Lower lobe of right lung (tissue), 2 donors: ENCODE measurements at regions not wholly inside any gene's neighbourhood (a gene's known extent, or its start where the extent isn't known, plus 50 kb on each side); places are given as distances from the start of the nearest gene placed in this dataset.

Experiments used
- ATAC-seq, 2 donors: fragments of 200-7000 bp; cut with Tn5 transposase; one replicate each; pipeline ENCODE4 v1.9.1; 2020 to 2022; ENCODE audit warnings: mild to moderate bottlenecking in 2 of 2, moderate library complexity in 2 of 2
- DNase-seq: peaks from one replicate; pipeline ENCODE4 v3.0.0-alpha.2; 2020
- H3K27ac ChIP-seq: fragments of 200-600 bp; one replicate; pipeline ENCODE4 v1.8.0; 2022
- H3K27me3 ChIP-seq: fragments of 200-600 bp; one replicate; pipeline ENCODE4 v1.8.0; 2022; ENCODE audit warnings: low read depth
- H3K36me3 ChIP-seq: fragments of 200-600 bp; one replicate; pipeline ENCODE4 v1.8.0; 2022; ENCODE audit warnings: mild to moderate bottlenecking
- H3K4me1 ChIP-seq: fragments of 200-600 bp; one replicate; pipeline ENCODE4 v1.8.0; 2022
- H3K4me3 ChIP-seq: fragments of 200-600 bp; one replicate; pipeline ENCODE4 v1.8.0; 2022; ENCODE audit warnings: mild to moderate bottlenecking
- H3K9me3 ChIP-seq: fragments of 200-600 bp; one replicate; pipeline ENCODE4 v1.8.0; 2022
- CTCF ChIP-seq: fragments of 200-600 bp; IDR thresholded peaks from one replicate; pipeline ENCODE4 v1.8.0; 2022; ENCODE audit warnings: antibody characterized with exemption, mild to moderate bottlenecking
- intact Hi-C: fragments of 100-400 bp; cut with DNase I; formaldehyde crosslinking; loops from one replicate; pipeline ENCODE4 v1.11.0; 2022
- donor health status: DM: no; HTN: yes; CAD: no; lungs with severe emphysema.

DNA sequence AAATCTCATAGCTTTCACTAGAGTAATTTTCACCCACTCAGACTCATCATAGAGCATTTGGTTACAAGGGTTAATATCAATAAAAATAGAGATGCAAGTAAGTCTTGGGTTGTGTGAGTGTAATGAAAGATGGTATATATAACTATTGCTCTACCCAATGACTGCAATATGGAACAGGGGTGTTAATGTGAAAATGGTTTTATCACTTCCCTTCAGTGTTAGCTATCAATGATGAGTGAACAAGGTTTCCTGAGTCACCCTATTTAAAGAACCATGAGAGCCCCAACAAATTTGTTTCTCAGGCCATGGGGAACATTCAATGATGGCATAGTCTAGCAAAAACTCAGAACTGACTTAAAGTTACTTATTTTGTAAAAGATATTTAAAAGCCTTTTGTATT is 1133.6 kb upstream of the ZEB2 start:
- intact Hi-C loops = no loop called here
- H3K36me3 ChIP-seq = no peaks in the 10 kb centered on the region
- no peak for TF ChIP-seq CTCF
- H3K27ac ChIP-seq = no peak overlapping the region
- H3K4me3 ChIP-seq = no peak overlapping the region
- ATAC-seq (no peak), DNase-seq (no peak)
- no peaks in the 10 kb centered on the region for H3K27me3 ChIP-seq
- no peaks in the 10 kb centered on the region for H3K9me3 ChIP-seq
- H3K4me1 ChIP-seq = no peaks in the 10 kb centered on the region

- no peak for ATAC-seq
- no peaks in the 10 kb centered on the region for H3K4me1 ChIP-seq
- intact Hi-C loops = no loop called here
- no peak for DNase-seq
- no peak overlapping the region for H3K27ac ChIP-seq
- H3K4me3 ChIP-seq = no peak overlapping the region
- no peaks in the 10 kb centered on the region for H3K27me3 ChIP-seq
- no peaks in the 10 kb centered on the region for H3K36me3 ChIP-seq
- TF ChIP-seq CTCF = no peak
- no peaks in the 10 kb centered on the region for H3K9me3 ChIP-seq
These were observed 1132.9 kb upstream of the ZEB2 start for GRCh38 chr2:145652571-145653545.

- intact Hi-C loops = no loop called here
- no peaks in the 10 kb centered on the region for H3K4me1 ChIP-seq
- no peak for DNase-seq
- no peak for ATAC-seq
- no peak overlapping the region for H3K27ac ChIP-seq
- no peaks in the 10 kb centered on the region for H3K27me3 ChIP-seq
- no peak overlapping the region for H3K4me3 ChIP-seq
- no peaks in the 10 kb centered on the region for H3K36me3 ChIP-seq
- no peak for TF ChIP-seq CTCF
- H3K9me3 ChIP-seq = no peaks in the 10 kb centered on the region
These were observed 1132.1 kb upstream of the ZEB2 start for GRCh38 chr2:145652036-145652435.

DNA sequence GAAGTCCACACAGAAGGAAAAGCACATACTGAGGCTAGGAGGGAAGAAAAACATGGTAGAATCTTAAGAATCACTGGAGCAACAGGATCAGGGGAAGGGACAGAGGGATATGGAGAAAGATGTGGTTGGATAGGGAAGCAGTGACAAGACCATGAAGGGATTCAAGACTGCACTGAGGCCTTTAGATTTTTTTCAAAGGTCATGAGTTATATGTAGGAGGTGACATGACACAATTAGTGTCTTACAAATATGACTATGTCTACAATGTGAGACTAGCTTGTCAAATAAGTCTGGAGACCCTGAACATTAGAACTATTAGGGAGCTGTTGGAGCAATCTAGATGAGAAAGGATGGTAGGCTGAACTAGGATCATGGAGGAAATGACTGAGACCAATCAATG is 1130.3 kb upstream of the ZEB2 start:
- DNase-seq = no peak
- Histone ChIP-seq H3K36me3 (no peaks in the 10 kb centered on the region), H3K9me3 (no peaks in the 10 kb centered on the region), H3K27ac (no peak overlapping the region), H3K27me3 (no peaks in the 10 kb centered on the region), H3K4me1 (no peaks in the 10 kb centered on the region), H3K4me3 (no peak overlapping the region)
- TF ChIP-seq CTCF = no peak
- intact Hi-C loops = no loop called here
- no peak for ATAC-seq

DNA sequence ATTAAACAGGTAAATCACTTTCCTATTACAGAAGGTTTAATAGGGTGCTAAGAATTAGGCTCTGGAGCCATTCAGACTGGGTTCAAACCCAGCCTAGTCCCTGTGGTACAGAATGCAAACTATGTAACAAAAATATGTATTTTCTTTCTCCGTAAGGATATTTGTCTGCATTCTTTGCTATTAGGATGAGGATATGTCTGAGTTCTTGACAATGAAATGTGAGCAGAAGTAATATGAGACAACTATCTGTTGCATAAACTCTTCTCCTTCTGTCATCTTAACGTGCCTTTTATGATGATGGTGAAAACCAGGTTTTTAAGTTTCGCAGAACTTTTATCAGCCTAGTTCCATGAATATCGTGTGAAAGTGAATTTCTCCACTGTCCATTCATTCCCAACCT is 1129.1 kb upstream of the ZEB2 start:
- no peak for TF ChIP-seq CTCF
- Histone ChIP-seq H3K9me3 (no peaks in the 10 kb centered on the region), H3K4me1 (no peaks in the 10 kb centered on the region), H3K27me3 (no peaks in the 10 kb centered on the region), H3K27ac (no peak overlapping the region), H3K36me3 (no peaks in the 10 kb centered on the region), H3K4me3 (no peak overlapping the region)
- intact Hi-C loops = no loop called here
- no peak for DNase-seq
- ATAC-seq = no peak
